D721Med (cell line): ENCODE measurements at regions not wholly inside any gene's neighbourhood (a gene's known extent, or its start where the extent isn't known, plus 50 kb on each side); places are given as distances from the start of the nearest gene placed in this dataset.
"Not testable (repeated sequence)": the region's sequence is repeated elsewhere in the genome, so short reads cannot be mapped to it uniquely, and the experiment has no call there.

ENCODE experiments used
- DNase-seq: peaks from one replicate; pipeline ENCODE4 v3.0.0; 2011; ENCODE audit warnings: low spot score; ENCODE audit not compliant: insufficient read length
- FAIRE-seq: peaks from 2 replicates; lab custom pipeline; 2011; peaks lifted over from hg19 to GRCh38; lab: Jason Lieb, UNC
- TF ChIP-seq, protein P1 (sequence below): IDR thresholded peaks from 2 replicates; pipeline ENCODE4 v1.5.1; 2012; ENCODE audit warnings: mild to moderate bottlenecking, control low read depth; ENCODE audit not compliant: insufficient read depth; ENCODE audit errors: missing control alignments

GRCh38 chr3:194261581-194262063 lies 89.5 kb downstream of the CPN2 start:
- FAIRE-seq (no peak), DNase-seq (no peak)
- TF ChIP-seq, protein P1, sequence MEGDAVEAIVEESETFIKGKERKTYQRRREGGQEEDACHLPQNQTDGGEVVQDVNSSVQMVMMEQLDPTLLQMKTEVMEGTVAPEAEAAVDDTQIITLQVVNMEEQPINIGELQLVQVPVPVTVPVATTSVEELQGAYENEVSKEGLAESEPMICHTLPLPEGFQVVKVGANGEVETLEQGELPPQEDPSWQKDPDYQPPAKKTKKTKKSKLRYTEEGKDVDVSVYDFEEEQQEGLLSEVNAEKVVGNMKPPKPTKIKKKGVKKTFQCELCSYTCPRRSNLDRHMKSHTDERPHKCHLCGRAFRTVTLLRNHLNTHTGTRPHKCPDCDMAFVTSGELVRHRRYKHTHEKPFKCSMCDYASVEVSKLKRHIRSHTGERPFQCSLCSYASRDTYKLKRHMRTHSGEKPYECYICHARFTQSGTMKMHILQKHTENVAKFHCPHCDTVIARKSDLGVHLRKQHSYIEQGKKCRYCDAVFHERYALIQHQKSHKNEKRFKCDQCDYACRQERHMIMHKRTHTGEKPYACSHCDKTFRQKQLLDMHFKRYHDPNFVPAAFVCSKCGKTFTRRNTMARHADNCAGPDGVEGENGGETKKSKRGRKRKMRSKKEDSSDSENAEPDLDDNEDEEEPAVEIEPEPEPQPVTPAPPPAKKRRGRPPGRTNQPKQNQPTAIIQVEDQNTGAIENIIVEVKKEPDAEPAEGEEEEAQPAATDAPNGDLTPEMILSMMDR, result no peak

GRCh38 chr3:194262176-194262924 lies 88.8 kb downstream of the CPN2 start:
- FAIRE-seq (no peak), DNase-seq (no peak)

DNA sequence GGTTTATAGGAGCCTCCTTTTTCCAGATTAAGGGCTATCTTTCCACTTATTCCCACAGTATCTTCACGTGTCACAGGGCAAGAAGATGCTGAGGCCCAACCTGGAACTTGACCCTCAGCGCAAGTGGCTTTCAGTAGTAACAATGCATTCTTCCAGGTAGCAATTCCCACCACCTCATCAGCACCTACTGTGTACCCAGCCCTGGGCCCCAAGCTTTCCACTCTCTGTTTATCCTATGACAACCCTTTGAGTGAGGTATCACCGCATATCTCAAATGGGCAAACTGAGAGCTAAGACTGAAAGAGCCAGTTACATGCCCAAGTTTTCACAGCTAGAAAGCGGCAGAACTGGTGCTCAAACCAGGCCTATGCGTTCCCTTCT lies 88.2 kb downstream of the CPN2 start:
- no peak for DNase-seq
- FAIRE-seq, result no peak
- TF ChIP-seq, protein P1, result no peak

More at GRCh38 chr3:194262176-194262924, 88.8 kb downstream of the CPN2 start:
- TF ChIP-seq, protein P1, result no peak

DNA sequence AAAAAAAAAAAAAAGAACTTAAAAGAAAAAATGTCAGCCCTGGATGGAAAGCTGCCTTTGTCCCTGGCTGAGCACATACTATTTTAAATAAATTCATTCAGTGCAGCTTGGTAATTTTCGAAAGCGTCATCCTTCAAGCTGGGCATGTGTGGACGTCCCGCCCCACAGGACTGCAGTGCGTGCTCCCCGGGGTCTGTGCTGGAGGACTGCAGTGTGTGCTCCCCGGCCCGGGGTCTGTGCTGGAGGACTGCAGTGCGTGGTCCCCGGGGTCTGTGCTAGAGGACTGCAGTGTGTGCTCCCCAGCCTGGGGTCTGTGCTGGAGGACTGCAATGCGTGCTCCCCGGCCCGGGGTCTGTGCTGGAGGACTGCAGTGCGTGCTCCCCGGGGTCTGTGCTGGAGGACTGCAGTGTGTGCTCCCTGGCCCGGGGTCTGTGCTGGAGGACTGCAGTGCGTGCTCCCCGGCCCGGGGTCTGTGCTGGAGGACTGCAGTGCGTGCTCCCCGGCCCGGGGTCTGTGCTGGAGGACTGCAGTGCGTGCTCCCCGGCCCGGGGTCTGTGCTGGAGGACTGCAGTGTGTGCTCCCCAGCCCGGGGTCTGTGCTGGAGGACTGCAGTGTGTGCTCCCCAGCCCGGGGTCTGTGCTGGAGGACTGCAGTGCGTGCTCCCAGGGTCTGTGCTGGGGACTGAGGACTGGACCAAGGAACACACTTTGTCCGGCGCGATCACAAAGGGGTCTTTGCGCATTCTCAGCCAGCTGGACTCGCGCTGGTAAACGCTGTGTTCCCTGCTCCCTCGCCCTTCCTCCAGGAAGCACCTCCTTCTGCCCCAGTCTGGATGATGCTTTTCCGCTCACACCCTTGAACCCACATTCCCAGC lies 86.3 kb downstream of the CPN2 start:
- not testable (repeated sequence) for FAIRE-seq
- DNase-seq, result peak; percentile 9

GRCh38 chr3:194265505-194265892 lies 85.6 kb downstream of the CPN2 start:
- DNase-seq, result peak; percentile 6
- FAIRE-seq, result no peak
- TF ChIP-seq, protein P1, result no peak

DNA sequence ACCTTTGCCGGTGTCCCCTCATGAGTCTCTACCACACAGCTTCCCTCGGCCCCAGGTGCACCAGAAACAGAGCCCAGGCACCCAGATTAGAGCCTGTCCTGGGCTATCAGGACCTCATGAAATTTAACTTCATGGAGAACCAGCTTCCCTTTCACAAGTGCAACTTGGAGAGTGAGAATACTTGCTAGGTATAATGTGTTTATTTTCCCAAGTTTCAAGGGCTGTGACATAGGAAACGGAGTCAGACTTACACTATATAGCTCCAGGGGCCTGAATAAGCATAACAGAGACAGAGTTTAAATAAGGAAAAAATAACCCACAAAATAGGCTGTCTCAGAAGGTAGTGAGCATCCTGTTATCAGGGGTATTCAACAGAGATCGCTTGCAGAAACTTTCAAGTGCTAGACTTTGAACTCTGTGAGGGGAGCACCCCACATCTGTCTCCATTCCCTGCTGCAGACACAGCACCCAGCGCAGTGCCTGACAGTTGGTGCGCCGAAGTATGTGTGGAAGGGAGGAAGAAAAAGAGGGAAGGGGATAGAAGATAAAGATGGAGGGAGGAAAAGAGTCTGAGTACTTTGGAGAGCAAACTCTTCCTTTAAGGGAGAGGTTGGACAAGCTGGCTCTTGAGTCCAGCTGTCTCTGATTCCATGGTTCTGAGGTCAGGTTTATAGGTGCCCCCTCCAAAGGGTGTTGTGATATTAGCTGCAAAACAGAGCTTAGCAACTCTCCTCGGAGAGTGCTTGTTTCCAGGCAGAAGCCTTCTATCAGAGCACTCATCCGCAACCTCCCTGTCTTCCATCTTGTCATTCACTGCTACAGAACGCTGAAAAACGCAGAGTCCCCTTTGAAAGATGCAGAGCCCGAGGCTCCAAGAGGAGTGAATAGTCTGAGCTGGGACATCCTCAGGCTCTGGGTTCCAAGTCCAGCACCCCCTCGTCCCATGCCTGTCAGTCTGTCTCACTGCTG lies 84.8 kb downstream of the CPN2 start:
- no peak for FAIRE-seq
- TF ChIP-seq, protein P1, result no peak
- peak; percentile 7 for DNase-seq
